Spinal cord (tissue), 9 donors: ENCODE measurements at regions not wholly inside any gene's neighbourhood (a gene's known extent, or its start where the extent isn't known, plus 50 kb on each side); places are given as distances from the start of the nearest gene placed in this dataset.

ENCODE experiments used
- DNase-seq, 6 donors: peaks; one replicate each; pipeline versions ENCODE4 v3.0.0 to v3.0.0-alpha.2; 2013 to 2015; ENCODE audit warnings: low spot score in 6 of 6, low read depth in 4 of 6
- H3K27ac ChIP-seq: one replicate; pipeline ENCODE4 v1.5.1; 2013; ENCODE audit warnings: low read depth, low read length, control low read depth
- H3K27me3 ChIP-seq: one replicate; pipeline ENCODE4 v1.6.1; 2013; ENCODE audit warnings: low read length; ENCODE audit not compliant: control insufficient read depth, insufficient read depth
- H3K36me3 ChIP-seq: one replicate; pipeline ENCODE4 v1.6.1; 2013; ENCODE audit warnings: low read length; ENCODE audit not compliant: control insufficient read depth, insufficient read depth
- H3K4me1 ChIP-seq: one replicate; pipeline ENCODE4 v1.6.1; 2013; ENCODE audit warnings: low read length; ENCODE audit not compliant: control insufficient read depth, insufficient read depth
- H3K4me3 ChIP-seq: one replicate; pipeline ENCODE4 v1.5.1; 2013; ENCODE audit warnings: low read depth, low read length, control low read depth
- H3K9me3 ChIP-seq: one replicate; pipeline ENCODE4 v1.6.1; 2013; ENCODE audit warnings: low read length; ENCODE audit not compliant: control insufficient read depth, insufficient read depth
- WGBS: methylation state at CpG from one replicate; pipeline ENCODE4 v1.1.5; 2013; ENCODE audit warnings: missing lambda C conversion rate; ENCODE audit not compliant: insufficient coverage; 5-methylcytosine and 5-hydroxymethylcytosine counted together
- donor health status: healthy.

DNA sequence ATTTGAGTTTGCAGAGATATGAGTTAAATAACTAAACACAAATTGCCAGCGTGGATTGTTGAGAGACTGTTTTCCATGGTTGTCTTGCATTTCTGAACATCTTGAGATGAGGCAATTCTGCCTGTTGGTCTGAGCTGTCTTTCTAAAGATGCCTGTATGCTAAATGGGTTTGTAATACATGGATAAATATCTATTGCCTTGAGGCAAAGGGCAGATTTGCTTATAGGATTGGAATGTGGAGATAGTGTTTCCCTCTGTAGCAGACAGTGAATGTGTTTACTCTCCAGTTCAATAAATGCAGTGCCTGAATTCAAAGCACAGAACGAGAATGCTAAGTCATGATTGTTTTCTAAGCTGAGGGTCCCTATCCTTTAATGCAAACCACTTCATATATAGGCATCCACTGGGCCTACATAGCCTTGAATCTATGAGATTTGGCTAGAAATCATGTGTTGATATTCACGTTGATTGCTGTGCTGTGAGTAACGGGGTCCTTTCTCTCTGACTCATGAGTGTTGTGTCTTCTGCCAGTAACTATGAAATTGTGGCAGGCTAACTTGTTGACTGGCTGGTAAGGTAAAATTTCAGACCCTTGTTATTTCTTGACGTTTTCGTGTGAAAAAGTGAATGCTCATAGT lies 2554.8 kb downstream of the PCDH9 start:
- H3K36me3 ChIP-seq: no peaks in the 10 kb centered on the region
- DNase-seq: no peak
- no peaks in the 10 kb centered on the region for H3K27me3 ChIP-seq
- H3K4me1 ChIP-seq: no peaks in the 10 kb centered on the region
- no peaks in the 10 kb centered on the region for H3K9me3 ChIP-seq
- no peak overlapping the region for H3K4me3 ChIP-seq
- no peak overlapping the region for H3K27ac ChIP-seq
- 80% methylated on average over 5 of the region's 6 CpGs for WGBS

DNA sequence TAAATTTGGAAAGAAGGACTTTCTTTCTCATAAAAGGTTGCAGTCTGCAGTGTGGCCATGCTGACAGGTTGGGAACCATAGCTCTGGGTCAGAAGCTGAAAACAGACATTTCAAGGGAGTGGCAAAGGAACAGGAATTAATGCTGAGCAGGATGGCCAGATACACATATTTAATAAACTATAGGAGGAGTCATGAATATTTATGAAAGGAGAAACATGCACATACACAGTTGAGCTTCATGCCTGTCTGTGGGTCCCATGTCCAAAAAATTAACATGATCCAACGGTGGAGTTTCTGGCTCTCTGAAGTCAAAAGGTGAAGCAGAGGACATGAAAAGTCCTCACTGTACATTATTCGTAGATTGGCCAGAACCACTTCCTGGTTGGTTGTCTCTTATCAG lies 2556.0 kb downstream of the PCDH9 start:
- 93% methylated on average over 2 of the region's 2 CpGs for WGBS
- no peak overlapping the region for H3K4me3 ChIP-seq
- H3K4me1 ChIP-seq: no peaks in the 10 kb centered on the region
- H3K36me3 ChIP-seq: no peaks in the 10 kb centered on the region
- H3K27me3 ChIP-seq: no peaks in the 10 kb centered on the region
- H3K27ac ChIP-seq: no peak overlapping the region
- no peak for DNase-seq
- H3K9me3 ChIP-seq: no peaks in the 10 kb centered on the region

DNA sequence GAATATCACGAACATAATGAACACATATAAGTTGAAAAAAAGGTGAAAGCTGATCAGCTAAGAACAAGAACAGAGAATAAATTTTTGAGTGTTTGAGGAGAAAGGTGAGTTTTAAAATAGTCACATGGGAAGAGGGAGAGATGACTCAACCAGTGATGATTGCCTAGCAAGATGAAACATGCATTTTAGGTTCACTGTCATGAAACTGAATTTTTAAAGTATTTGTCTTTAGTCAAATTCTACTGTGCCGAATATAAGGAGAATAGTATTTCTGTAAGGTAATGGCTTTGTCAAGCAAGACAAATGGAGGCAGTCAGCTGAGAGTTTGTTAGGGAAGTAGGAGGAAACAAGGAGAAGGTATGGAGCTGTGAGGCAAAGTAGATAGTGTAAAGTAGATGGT lies 2557.4 kb downstream of the PCDH9 start:
- Histone ChIP-seq H3K9me3 (no peaks in the 10 kb centered on the region), H3K27ac (no peak overlapping the region), H3K4me1 (no peaks in the 10 kb centered on the region), H3K27me3 (no peaks in the 10 kb centered on the region), H3K4me3 (no peak overlapping the region), H3K36me3 (no peaks in the 10 kb centered on the region)
- no peak for DNase-seq
- 100% methylated on average over 1 of the region's 2 CpGs for WGBS

DNA sequence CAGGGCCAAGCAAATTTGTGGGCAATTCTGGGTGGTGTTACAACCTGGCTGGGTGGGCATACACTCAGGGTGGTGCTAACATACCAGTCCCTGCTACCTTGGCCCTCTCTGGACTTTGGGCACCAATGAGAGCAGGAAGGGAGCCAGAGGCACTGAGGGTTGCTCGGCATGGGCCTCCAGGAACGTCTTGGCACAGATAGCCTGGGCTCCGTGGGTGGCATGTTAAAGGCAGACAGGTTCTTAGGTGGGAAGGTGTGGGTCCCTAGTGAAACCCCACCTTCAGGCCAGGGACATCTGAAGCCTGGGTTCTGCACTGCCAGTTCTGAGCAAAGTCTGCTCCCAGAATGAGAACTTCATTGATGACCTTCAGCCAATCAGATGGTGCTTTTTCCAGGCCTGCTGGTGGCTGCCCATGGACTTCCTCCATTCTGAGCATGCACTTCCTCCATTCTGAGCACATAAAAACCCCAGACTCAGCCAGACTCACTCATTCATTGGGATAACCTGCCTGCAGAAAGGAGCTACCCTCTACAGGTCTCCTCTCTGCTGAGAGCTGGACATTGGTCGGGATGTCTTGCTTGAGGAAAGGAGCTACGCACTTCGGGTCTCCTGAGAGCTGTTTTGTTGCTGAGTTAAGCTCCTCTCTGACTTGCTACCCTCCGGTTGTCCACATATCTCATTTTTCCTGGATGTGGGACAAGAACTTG lies 2567.1 kb downstream of the PCDH9 start:
- H3K27me3 ChIP-seq: no peaks in the 10 kb centered on the region
- H3K4me3 ChIP-seq: no peak overlapping the region
- no peak overlapping the region for H3K27ac ChIP-seq
- no peaks in the 10 kb centered on the region for H3K36me3 ChIP-seq
- H3K4me1 ChIP-seq: no peaks in the 10 kb centered on the region
- 94% methylated on average over 4 of the region's 7 CpGs for WGBS
- no peak for DNase-seq
- no peaks in the 10 kb centered on the region for H3K9me3 ChIP-seq

DNA sequence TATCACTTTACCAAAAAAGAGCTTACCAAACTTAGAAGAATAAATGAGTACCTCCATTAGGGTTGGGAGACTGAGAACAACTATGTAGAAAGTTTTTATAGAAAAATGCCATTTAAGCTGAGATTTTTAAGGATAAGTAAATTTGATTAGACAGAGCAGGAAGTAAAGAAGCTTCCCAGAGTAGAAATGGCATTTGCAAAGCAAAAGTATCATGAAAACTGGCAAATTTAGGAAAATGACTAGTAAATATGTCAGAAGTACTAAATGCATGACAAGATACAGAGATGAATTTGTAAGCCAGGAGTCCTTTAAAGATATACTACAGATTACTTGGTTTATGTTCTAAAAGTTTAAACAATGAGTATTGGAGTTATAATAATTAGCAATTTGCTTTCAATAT lies 2581.8 kb downstream of the PCDH9 start:
- no peaks in the 10 kb centered on the region for H3K9me3 ChIP-seq
- no peak overlapping the region for H3K4me3 ChIP-seq
- DNase-seq: no peak
- no peaks in the 10 kb centered on the region for H3K4me1 ChIP-seq
- H3K27me3 ChIP-seq: no peaks in the 10 kb centered on the region
- H3K27ac ChIP-seq: no peak overlapping the region
- no peaks in the 10 kb centered on the region for H3K36me3 ChIP-seq

DNA sequence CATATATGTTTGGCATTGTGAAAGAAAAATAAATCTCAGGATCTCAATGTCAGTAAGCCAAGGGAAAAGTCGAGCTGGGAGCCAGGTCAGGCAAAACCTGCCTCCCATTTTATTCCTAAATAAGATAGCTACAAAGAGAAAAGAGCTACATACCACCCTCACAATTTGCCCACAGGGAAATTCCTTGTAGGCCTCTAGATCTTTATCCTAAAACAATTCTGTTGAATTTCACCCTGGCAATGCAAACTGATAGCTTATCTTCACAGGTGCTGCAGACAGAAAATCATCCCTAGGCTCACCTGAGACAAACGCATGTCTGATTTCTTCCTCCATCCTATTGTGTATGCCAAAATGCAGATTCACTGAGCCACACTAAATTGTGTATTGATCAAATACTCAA lies 2587.1 kb downstream of the PCDH9 start:
- WGBS: 100% methylated on average over 2 of the region's 2 CpGs
- H3K36me3 ChIP-seq: no peaks in the 10 kb centered on the region
- no peaks in the 10 kb centered on the region for H3K27me3 ChIP-seq
- no peaks in the 10 kb centered on the region for H3K4me1 ChIP-seq
- H3K27ac ChIP-seq: no peak overlapping the region
- H3K4me3 ChIP-seq: no peak overlapping the region
- no peaks in the 10 kb centered on the region for H3K9me3 ChIP-seq
- DNase-seq: no peak

DNA sequence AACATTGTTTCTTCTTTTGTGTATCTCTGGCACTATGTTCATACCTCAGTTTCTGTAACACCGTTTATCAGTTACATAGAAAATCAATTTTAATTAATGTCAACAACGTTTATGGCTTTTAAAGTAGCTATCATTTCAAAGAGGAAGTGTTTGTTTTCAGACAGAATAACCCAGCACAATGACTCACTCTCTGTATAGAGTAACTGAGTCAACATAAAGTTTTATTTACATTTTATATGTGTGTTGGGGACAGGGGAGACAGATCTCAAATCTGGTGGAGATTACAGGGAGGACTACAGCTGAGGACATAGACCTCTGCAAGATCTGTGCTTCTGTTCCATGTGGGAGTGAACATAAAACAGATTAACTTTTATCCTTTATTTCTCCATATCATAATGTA lies 2590.1 kb downstream of the PCDH9 start:
- no peaks in the 10 kb centered on the region for H3K9me3 ChIP-seq
- DNase-seq: no peak
- no CpG with 5 or more reads among the region's 2 CpGs for WGBS
- H3K4me1 ChIP-seq: no peaks in the 10 kb centered on the region
- H3K27me3 ChIP-seq: no peaks in the 10 kb centered on the region
- H3K27ac ChIP-seq: no peak overlapping the region
- H3K36me3 ChIP-seq: no peaks in the 10 kb centered on the region
- H3K4me3 ChIP-seq: no peak overlapping the region

DNA sequence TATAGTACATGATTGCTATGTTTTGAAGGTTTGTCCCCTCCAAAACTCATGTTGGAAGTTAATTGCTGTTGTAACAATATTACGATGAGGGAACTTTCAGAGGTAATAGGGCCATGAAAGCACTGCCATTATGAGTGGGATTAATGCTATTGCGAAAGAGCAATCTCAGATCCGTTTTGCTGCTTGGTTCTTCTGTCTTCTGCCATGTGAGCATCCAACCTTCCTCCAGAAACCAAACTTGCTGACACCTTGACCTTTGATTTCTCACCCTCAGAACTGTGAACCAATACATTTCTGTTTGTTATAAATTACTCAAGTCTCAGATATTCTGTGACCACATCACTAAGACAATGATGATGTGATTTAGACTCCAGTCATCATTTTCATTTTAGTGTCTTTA lies 2590.9 kb downstream of the PCDH9 start:
- Histone ChIP-seq H3K36me3 (no peaks in the 10 kb centered on the region), H3K4me1 (no peaks in the 10 kb centered on the region), H3K4me3 (no peak overlapping the region), H3K9me3 (no peaks in the 10 kb centered on the region), H3K27me3 (no peaks in the 10 kb centered on the region), H3K27ac (no peak overlapping the region)
- no peak for DNase-seq
- WGBS: 94% methylated on average over 2 of the region's 3 CpGs

DNA sequence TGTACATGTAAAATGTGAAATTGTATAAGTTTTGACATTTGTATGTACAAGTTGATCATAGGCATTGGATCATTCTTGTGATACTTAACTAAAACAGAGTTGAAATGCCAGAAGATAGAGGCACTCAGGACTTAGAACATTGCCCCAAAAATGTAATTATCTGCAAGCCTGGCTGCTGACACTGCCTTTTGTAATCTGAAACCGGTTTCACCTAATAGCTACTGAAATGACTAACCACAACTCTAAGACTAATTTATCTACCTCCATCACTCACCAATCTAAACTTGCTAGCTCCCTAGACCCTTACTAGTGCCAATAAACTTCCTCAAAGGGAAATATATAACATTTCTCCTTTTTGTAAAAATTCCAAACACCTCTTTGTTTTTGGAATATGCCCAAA lies 2596.2 kb downstream of the PCDH9 start:
- Histone ChIP-seq H3K4me3 (no peak overlapping the region), H3K27ac (no peak overlapping the region), H3K9me3 (no peaks in the 10 kb centered on the region), H3K36me3 (no peaks in the 10 kb centered on the region), H3K4me1 (no peaks in the 10 kb centered on the region), H3K27me3 (no peaks in the 10 kb centered on the region)
- no peak for DNase-seq
- WGBS: 100% methylated on average over 1 of the region's 1 CpG

DNA sequence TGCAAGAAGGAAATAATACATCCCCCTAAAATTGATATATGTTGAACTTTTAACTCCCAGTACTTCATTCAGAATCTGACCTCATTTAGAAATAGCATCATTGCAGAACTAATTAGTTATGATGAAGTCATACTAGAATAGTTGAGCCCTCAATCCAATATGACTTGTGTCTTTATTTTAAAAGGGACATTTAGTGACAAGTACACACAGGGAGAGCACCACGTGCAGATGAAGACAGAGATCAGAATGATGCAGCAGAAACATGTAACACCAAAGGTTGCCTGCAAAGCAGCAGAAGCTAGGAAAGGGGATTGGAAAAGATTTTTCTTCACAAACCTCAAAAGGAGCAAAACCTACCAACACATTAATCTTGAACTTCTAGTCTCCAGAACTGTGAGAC lies 2602.5 kb downstream of the PCDH9 start:
- no peaks in the 10 kb centered on the region for H3K4me1 ChIP-seq
- no peak overlapping the region for H3K27ac ChIP-seq
- no peaks in the 10 kb centered on the region for H3K9me3 ChIP-seq
- no peaks in the 10 kb centered on the region for H3K27me3 ChIP-seq
- WGBS: no CpG with 5 or more reads among the region's 1 CpG
- no peak for DNase-seq
- H3K36me3 ChIP-seq: no peaks in the 10 kb centered on the region
- H3K4me3 ChIP-seq: no peak overlapping the region
